ENCODE measurements at regions not wholly inside any gene's neighbourhood (a gene's known extent, or its start where the extent isn't known, plus 50 kb on each side); places are given as distances from the start of the nearest gene placed in this dataset.
A peak's percentile ranks its signal among the peaks of the same experiment; 100 is the strongest.

DNA sequence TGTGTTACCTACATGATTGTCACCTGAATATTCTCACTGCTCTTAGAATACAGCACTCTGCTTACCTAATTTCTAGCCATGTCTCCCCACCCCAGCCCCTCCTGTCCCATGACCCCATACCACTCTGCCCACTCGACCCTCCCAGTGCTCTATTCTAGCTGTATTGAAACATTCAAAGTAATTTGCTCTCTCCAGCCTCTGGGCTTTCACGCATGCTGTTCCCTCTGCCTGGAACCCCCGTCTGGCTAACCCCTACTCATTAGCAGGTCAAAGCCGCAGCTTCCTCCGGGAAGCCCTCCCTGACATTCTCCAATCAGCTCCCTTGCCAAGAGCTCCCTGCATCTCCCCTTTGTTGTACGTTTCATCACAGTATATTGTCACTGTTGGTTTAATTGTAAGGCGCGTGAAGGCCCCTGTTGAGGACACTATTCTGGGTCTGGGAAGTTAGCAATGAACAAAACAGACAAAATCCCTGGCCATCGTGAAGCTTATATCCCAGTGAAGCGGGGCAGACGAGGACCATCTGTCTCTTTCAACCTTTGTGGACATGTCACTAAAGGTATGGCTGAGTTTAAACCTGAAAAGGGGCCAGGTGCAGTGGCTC is 72.3 kb upstream of the LHX1 start:
- no peaks in the 10 kb centered on the region for H3K23me2 ChIP-seq (ENCODE audit: low read depth, low read length)
- no peak overlapping the region for H3K56ac ChIP-seq (replicated peaks; ENCODE audit: insufficient read length, low read depth, low read length)
- H3K18ac ChIP-seq (ENCODE audit: extremely low read depth, low read length), result no peak overlapping the region; the same call in 1 of the 2 replicates
- H3K27ac ChIP-seq (ENCODE audit: low read depth, low read length), result no peak overlapping the region
- no peak overlapping the region for H3K4me2 ChIP-seq (ENCODE audit: insufficient read depth in 1 of 2, low read depth in 2 of 2, low read length in 2 of 2)
- H3K79me1 ChIP-seq (ENCODE audit: low read depth, low read length), result no peaks in the 10 kb centered on the region
- no peak overlapping the region for H2AFZ ChIP-seq (ENCODE audit: low read length)
- H3K4ac ChIP-seq (replicated peaks; ENCODE audit: insufficient read length, low read depth, low read length), result no peak overlapping the region
- CTCF ChIA-PET (ENCODE audit: partially characterized antibody), result interaction anchor here (0.7 to 1.4 kb wide), 4 partner anchors 15 to 239 kb away, joined by 3 to 4 read pairs (median 4); no protein-coding TSS in a partner anchor
- no peak overlapping the region for H3K9ac ChIP-seq (replicated peaks in 1 of 4; ENCODE audit: extremely low read depth in 1 of 4, low read depth in 3 of 4, low read length in 3 of 4)
- POLR2A ChIA-PET (ENCODE audit: partially characterized antibody), result interaction anchor here (1.5 kb wide), 1 partner anchor 10 kb away, joined by 4 read pairs; no protein-coding TSS in a partner anchor
- no peaks in the 10 kb centered on the region for H4K20me1 ChIP-seq (replicated peaks in 1 of 2; ENCODE audit: control insufficient read depth in 1 of 2, insufficient read depth in 2 of 2, low read length in 2 of 2)
- no peak overlapping the region for H3K23ac ChIP-seq (ENCODE audit: insufficient read length)
- H4K8ac ChIP-seq (ENCODE audit: extremely low read depth, insufficient read depth, low read length), result no peak overlapping the region
- no peak overlapping the region for H2BK120ac ChIP-seq (replicated peaks; ENCODE audit: low read depth, low read length)
- 65% methylated on average over 11 of the region's 11 CpGs; no CpG with 5 or more reads in 1 of the 2 experiments for WGBS, 2 experiments (ENCODE audit: extremely low coverage in 1 of 2, insufficient coverage in 1 of 2, insufficient read length in 1 of 2, insufficient replicate concordance in 2 of 2, low coverage in 1 of 2, low lambda C conversion rate in 2 of 2, missing lambda C conversion rate in 1 of 2)
- no peak overlapping the region for H4K5ac ChIP-seq (ENCODE audit: insufficient read length, low read depth, low read length)
- no peak overlapping the region for H2BK12ac ChIP-seq (ENCODE audit: low read depth, low read length)
- no peak overlapping the region for H2BK15ac ChIP-seq (ENCODE audit: low read length)
- H2AK5ac ChIP-seq (ENCODE audit: low read depth, low read length), result no peak overlapping the region
- no peaks in the 10 kb centered on the region for H3K79me2 ChIP-seq (ENCODE audit: control insufficient read depth in 1 of 2, insufficient read depth in 2 of 2, low read length in 2 of 2)
- DNase-seq (ENCODE audit: low read depth in 1 of 2, low spot score in 2 of 2) (no peak), FAIRE-seq (no peak)
- H3K36me3 ChIP-seq (ENCODE audit: control insufficient read depth in 2 of 4, insufficient read depth in 4 of 4, low read length in 3 of 4), result no peaks in the 10 kb centered on the region
- no peak overlapping the region for H2BK20ac ChIP-seq (ENCODE audit: low read length)
- H3K14ac ChIP-seq (ENCODE audit: insufficient read length), result no peak overlapping the region
- no peak overlapping the region for H4K91ac ChIP-seq (replicated peaks; ENCODE audit: insufficient read length, low read length)
- H3K27me3 ChIP-seq (replicated peaks in 1 of 4; ENCODE audit: control insufficient read depth in 3 of 4, extremely low read depth in 1 of 4, insufficient read depth in 3 of 4, low read length in 3 of 4), result no peaks in the 10 kb centered on the region
- H2BK5ac ChIP-seq (ENCODE audit: low read depth, low read length), result no peak overlapping the region
- H3K4me3 ChIP-seq (ENCODE audit: extremely low read depth in 1 of 4, insufficient read depth in 2 of 4, low read depth in 3 of 4, low read length in 4 of 4), result no peak overlapping the region
- peaks cover 0 to 9% (median 4%) of the 10 kb centered on the region in 4 experiments; a peak in 5 of 7 replicates for H3K4me1 ChIP-seq (replicated peaks in 1 of 4; ENCODE audit: control insufficient read depth in 3 of 4, insufficient read depth in 4 of 4, low read length in 3 of 4)
- no peaks in the 10 kb centered on the region for H3K9me3 ChIP-seq (ENCODE audit: insufficient read depth in 2 of 2, low read depth in 1 of 2, low read length in 1 of 2)
- no peak for TF ChIP-seq JUND (IDR thresholded peaks at IDR 0.05; ENCODE audit: low read length)
- TF ChIP-seq EGR1 (IDR thresholded peaks at IDR 0.05; ENCODE audit: borderline replicate concordance, low read depth, low read length), result 0 out of 2 replicates have a peak, but pooled peaks have one; percentile 15
- TF ChIP-seq, protein P1, sequence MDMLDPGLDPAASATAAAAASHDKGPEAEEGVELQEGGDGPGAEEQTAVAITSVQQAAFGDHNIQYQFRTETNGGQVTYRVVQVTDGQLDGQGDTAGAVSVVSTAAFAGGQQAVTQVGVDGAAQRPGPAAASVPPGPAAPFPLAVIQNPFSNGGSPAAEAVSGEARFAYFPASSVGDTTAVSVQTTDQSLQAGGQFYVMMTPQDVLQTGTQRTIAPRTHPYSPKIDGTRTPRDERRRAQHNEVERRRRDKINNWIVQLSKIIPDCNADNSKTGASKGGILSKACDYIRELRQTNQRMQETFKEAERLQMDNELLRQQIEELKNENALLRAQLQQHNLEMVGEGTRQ (IDR thresholded peaks at IDR 0.05; ENCODE audit: low read length), result no peak
- no peak for TF ChIP-seq KDM4A (IDR thresholded peaks at IDR 0.05; ENCODE audit: low read depth, low read length, severe bottlenecking)
- TF ChIP-seq MAFK (IDR thresholded peaks at IDR 0.05; ENCODE audit: low read depth, low read length), result no peak
- TF ChIP-seq CREB1 (IDR thresholded peaks at IDR 0.05), result no peak
- TF ChIP-seq, protein P2, sequence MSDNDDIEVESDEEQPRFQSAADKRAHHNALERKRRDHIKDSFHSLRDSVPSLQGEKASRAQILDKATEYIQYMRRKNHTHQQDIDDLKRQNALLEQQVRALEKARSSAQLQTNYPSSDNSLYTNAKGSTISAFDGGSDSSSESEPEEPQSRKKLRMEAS (IDR thresholded peaks at IDR 0.05), result no peak
- TF ChIP-seq HDAC2 (IDR thresholded peaks at IDR 0.05; ENCODE audit: borderline replicate concordance in 1 of 2, low read depth in 2 of 2, low read length in 2 of 2), result 0 out of 4 replicates have a peak, but pooled peaks of 1 of the 2 experiments have one; percentile 61
- no peak for TF ChIP-seq FOSL1 (IDR thresholded peaks at IDR 0.05; ENCODE audit: insufficient read depth, low read depth, low read length)
- no peak for TF ChIP-seq SRF (IDR thresholded peaks at IDR 0.05; ENCODE audit: low read depth, low read length)
- no peak for TF ChIP-seq RBBP5 (IDR thresholded peaks at IDR 0.05; ENCODE audit: borderline replicate concordance, low read depth, low read length)
- TF ChIP-seq KDM1A (IDR thresholded peaks at IDR 0.05; ENCODE audit: borderline replicate concordance, low read length), result peak; percentile 96; the same call in 1 of the 2 replicates
